ENCODE measurements at regions not wholly inside any gene's neighbourhood (a gene's known extent, or its start where the extent isn't known, plus 50 kb on each side); places are given as distances from the start of the nearest gene placed in this dataset.
"Not testable (repeated sequence)": the region's sequence is repeated elsewhere in the genome, so short reads cannot be mapped to it uniquely, and the experiment has no call there.

DNA sequence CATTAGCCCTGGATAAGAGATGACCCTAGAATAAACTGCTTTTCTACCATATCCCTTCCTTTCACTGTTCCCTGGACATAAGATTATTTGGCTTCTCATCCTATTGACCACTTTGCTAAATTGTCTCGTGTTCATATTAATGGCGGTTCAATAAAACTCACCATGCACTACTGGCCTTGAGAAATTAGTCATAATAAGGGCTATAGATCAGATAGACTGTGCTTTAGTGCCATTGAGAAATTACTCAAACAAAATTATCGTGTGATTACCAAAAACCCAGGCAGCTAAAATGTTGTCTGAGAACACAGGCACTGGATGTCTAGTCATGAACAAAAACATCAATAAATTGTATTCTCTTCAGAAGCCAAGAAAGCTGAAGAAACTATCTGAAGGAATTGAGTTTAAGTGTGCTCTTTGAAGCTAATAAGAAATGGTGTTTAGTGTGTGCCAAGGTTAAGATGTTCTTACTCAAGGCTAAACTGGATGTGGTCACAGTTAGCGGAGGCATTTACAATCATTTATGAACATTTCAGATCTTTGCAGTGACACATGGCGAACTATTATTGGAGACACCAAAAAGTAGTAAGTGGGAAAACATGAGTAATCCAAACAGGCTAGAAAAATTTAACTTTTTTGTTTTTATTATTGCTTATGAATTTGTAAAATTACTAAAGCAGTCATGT lies 460.4 kb upstream of the RORB start:
- DNase-seq = no peak

DNA sequence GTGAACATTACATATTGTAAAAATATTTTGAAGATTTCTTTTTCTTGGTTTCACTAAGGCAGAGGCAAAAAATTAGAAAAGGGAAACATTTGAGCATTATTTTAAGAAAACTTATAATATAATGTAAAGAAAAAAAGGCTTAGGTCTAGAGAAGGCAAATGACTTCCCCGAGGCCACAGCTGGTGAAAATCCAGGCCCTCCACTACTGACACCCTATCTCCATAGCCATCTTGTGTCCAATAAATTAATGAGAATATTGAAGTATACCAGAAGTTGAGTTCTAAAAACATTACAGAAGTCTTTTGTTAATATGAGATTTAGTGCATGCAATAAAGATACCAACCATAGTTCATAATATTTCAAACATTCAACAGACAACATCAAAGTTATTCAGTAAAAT lies 459.9 kb upstream of the RORB start:
- DNase-seq = no peak

GRCh38 chr9:74041588-74041987 lies 455.5 kb upstream of the RORB start:
- DNase-seq = no peak

DNA sequence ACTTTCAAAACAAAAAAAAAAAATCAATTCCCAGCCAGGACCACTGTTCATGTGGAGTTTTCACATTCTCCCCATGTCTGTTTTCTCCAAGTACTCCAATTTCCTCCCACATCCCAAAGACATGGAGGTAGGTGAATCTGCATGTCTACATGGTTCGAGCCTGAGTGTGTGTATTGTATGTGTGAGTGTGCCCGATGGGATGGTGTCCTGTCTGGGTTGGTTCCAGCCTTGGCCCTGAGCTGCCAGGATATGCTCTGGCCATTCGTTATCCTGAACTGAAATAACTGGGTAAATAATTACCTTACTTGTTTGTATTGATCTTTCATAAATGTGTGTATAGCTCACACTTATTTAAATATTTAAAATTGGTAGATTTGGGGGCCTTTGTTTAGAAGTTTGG lies 452.3 kb upstream of the RORB start:
- no peak for DNase-seq

GRCh38 chr9:74056023-74056422 lies 441.1 kb upstream of the RORB start:
- no peak for DNase-seq

DNA sequence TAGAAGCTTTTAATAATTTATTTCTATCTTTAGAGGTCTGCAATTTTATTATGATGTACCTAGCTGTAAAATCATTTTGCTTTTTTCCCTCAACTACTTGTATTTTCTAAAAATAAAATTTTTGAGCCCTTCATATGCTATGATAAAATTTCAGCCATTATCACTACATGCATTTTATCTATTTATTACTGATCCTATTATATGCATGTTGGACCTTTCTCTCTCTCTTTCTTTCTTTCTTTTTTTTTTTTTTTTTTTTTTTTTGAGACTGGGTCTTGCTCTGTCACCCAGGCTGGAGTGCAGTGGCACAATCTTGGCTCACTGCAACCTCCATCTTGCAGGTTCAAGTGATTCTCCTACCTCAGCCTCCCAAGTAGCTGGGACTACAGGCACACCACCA lies 440.1 kb upstream of the RORB start:
- not testable (repeated sequence) for DNase-seq

DNA sequence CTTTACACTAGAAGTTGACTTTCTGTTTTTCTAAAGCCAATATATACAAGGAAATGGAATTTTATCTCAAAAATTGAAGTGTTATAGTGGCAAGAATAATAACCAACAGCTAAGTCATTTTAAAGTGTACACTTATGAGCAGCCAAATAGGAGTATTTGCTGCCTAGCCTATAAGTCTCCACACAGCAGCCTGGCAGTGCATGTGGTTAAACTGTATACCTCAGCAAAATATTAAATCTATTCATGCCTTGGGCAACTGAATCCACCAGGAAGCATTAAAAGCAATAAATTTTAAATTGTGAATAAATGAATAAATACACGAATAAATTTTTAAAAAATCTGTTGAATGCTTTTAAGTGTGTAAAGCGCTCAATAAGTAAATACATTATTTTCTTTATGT lies 432.4 kb upstream of the RORB start:
- no peak for DNase-seq

GRCh38 chr9:74066128-74066527 lies 431.0 kb upstream of the RORB start:
- no peak for DNase-seq

- no peak for DNase-seq
These were observed 430.5 kb upstream of the RORB start for GRCh38 chr9:74066605-74067004.

- no peak for DNase-seq
These were observed 425.6 kb upstream of the RORB start for GRCh38 chr9:74071502-74071901.

DNA sequence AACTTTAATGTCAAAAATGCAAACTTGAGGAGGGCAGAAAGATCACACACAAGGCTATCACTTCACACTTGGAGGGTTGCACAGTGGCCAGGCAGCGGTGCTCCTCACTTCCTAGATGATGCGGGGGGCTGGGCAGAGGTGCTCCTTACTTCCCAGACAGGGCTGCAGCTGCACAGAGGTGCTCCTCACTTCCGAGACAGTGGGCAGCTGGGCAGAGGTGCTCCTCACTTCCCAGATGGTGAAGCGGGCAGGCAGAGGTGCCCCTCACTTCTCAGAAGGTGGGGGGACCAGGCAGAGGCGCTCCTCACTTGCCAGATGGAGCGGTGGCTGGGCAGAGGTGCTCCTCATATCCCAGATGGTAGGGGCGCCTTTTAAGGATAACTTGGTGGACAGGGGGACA lies 423.2 kb upstream of the RORB start:
- no peak for DNase-seq

DNA sequence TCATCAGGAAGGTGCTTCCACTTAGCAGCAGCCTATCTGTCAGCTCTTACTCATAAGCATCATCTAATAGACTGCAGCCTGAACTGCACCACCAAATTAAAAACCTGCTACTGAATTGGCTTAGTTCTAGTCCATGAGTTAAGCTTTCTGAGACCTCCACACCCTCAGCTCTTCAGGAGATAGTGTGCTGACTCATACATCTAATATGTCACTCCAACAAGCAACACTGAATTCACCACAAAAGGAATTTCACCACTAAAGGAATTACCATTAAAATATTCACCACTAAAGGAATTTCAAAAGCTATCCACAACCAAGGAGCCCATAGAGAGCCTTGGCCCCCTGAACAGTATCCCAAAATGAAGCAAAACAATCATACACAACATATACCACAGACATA lies 418.5 kb upstream of the RORB start:
- no peak for DNase-seq

DNA sequence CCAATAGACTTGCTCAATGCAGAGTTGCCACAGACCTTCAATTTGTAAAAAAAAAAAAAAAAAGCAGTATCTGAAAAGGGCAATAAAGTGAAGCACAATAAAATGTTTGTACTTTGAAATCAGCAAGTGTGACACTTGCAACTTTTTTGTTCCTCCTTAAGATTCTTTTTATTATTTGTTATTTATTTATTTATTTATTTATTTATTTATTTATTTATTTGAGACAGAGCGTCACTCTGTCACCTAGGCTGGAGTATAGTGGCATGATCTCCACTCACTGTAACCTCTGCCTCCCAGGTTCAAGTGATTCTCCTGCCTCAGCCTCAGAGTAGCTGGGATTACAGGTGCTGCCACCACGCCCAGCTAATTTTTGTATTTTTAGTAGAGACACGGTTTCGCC lies 416.5 kb upstream of the RORB start:
- DNase-seq = not testable (repeated sequence)

DNA sequence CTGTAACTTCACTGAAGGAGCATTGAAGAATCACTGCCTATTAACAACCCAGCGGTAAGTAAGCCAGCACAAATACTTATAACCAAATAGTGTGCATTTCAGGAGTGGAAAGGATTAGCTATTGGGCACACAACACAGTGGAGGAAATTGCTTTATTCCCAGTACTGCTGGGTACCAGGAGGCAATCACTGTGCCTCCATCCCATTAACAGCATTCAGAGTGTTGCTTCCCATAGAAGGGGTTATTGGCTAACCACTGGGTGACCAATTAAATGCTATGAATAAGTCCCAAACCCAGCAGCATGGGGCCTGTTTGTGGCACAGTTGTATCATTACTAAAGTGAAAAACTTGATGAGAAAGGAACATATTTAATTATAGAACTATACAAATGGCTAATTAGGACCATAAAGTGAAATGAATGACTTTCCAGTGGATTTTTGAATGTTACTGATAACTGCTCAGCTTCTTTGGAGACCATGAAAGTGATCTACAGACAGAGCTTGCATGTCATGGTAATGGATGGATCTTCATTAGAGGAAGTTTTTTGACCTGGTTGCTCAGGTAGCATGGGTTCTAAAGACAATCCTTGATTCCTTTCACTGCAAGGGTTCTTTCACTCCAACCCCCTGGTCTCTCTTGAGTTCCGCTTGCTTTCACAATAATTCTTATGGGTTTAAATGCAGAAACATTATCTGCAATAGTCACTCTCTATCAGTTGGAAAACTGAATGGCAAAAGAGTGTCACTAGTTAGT lies 413.3 kb upstream of the RORB start:
- no peak for DNase-seq

- DNase-seq = not testable (repeated sequence)
These were observed 411.6 kb upstream of the RORB start for GRCh38 chr9:74085384-74086037.

GRCh38 chr9:74090921-74091320 lies 406.2 kb upstream of the RORB start:
- not testable (repeated sequence) for DNase-seq

- DNase-seq = no peak
These were observed 404.7 kb upstream of the RORB start for GRCh38 chr9:74092491-74092834.

DNA sequence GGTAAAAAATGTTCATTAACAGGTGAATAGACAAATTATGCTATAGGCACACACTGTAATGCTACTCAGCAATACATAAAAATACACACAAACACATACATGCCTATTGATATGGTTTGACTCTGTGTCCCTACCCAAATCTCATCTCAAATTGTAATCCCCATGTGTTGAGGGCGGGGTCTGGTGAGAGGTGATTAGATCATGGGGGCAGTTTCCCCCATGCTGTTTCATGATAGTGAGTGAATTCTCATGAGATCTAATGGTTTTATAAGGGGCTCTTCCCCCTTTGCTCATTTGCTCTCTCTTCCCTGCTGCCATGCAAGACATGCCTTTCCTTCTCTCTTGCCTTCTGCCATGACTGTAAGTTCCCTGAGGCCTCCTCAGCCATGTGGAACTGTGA lies 403.1 kb upstream of the RORB start:
- not testable (repeated sequence) for DNase-seq

- DNase-seq = no peak
These were observed 402.4 kb upstream of the RORB start for GRCh38 chr9:74094766-74095165.

GRCh38 chr9:74095925-74096324 lies 401.2 kb upstream of the RORB start:
- DNase-seq = no peak

DNA sequence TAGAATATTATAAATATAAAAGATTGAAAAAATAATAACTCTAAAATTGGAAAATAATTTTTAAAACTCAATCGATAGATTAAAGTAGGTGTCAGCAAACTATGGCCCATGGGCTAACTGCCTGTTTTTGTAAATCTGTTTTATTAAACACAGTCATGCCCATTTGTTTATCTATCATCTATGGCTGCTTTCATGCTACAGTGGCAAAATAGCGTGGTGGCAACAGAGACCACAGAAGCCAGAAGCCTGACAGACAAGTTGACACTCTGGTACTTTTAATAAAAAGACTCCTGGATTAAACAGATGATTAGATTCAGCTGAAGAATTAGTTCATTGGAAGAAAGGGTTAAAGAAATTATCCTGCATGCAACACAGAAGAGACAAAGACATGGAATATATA lies 400.7 kb upstream of the RORB start:
- DNase-seq = no peak

DNA sequence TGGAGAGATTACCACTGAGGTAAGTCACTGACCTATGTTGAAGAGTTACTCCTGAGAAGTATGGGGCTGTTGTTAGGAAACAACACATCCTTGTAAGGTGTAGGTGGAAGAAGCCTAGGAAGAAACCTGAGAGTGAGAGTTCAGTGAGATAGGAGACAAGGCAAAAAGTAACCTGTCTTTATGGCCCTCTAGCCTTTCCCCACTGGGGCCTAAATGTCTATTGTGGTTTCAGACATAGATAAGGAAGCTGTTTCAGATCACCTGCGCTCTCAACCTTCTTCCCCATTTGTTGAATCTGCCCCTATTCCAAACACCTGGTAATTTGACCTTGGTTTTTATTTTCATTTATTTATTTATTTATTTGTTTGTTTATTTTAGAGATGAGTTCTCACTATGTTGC lies 397.1 kb upstream of the RORB start:
- no peak for DNase-seq

- not testable (repeated sequence) for DNase-seq
These were observed 395.0 kb upstream of the RORB start for GRCh38 chr9:74102148-74102547.

- no peak for DNase-seq
These were observed 394.4 kb upstream of the RORB start for GRCh38 chr9:74102702-74103101.

Measured in activated gamma-delta T cell treated with Interleukin-2 at 50 U/mL for 16 hours (primary cell).